GM23338 (cell line): ENCODE measurements at regions not wholly inside any gene's neighbourhood (a gene's known extent, or its start where the extent isn't known, plus 50 kb on each side); places are given as distances from the start of the nearest gene placed in this dataset.
A peak's percentile ranks its signal among the peaks of the same experiment; 100 is the strongest.

Experiments used
- ATAC-seq: fragments of 200-7000 bp; cut with Tn5 transposase; 3 replicates; pipeline ENCODE4 v1.9.1; 2020
- DNase-seq: peaks from one replicate; pipeline ENCODE4 v3.0.0-alpha.2; 2015; ENCODE audit warnings: low spot score
- H2AFZ ChIP-seq: fragments of 200-600 bp; sonication (generic); 2 replicates; pipeline ENCODE4 v1.8.0; 2016; ENCODE audit warnings: antibody characterized with exemption, mild to moderate bottlenecking, moderate library complexity
- H3F3A ChIP-seq: fragments of 200-600 bp; sonication (generic); replicated peaks from 2 replicates; pipeline ENCODE4 v1.8.0; 2017; ENCODE audit warnings: antibody characterized with exemption, mixed run types, low read depth
- H3K27ac ChIP-seq: fragments of 200-600 bp; sonication (generic); 2 replicates; pipeline ENCODE4 v1.6.1; 2016; ENCODE audit warnings: low read depth
- H3K27me3 ChIP-seq: fragments of 200-600 bp; sonication (generic); 2 replicates; pipeline ENCODE4 v1.8.0; 2016; ENCODE audit warnings: mild to moderate bottlenecking, mixed run types, moderate library complexity; ENCODE audit not compliant: insufficient read depth
- H3K36me3 ChIP-seq: fragments of 200-600 bp; sonication (generic); 2 replicates; pipeline ENCODE4 v1.8.0; 2016; ENCODE audit warnings: mild to moderate bottlenecking; ENCODE audit not compliant: insufficient read depth
- H3K4me1 ChIP-seq: fragments of 200-600 bp; sonication (generic); 2 replicates; pipeline ENCODE4 v1.8.0; 2016; ENCODE audit warnings: mild to moderate bottlenecking, moderate library complexity; ENCODE audit not compliant: insufficient read depth
- H3K4me2 ChIP-seq: fragments of 200-600 bp; sonication (generic); 2 replicates; pipeline ENCODE4 v1.7.1; 2017; ENCODE audit warnings: mixed run types
- H3K4me3 ChIP-seq: fragments of 200-600 bp; sonication (generic); 2 replicates; pipeline ENCODE4 v1.6.1; 2016; ENCODE audit warnings: mixed run types
- H3K79me2 ChIP-seq: fragments of 200-600 bp; sonication (generic); replicated peaks from 2 replicates; pipeline ENCODE4 v1.8.0; 2017; ENCODE audit warnings: mild to moderate bottlenecking; ENCODE audit not compliant: insufficient read depth
- H3K9me2 ChIP-seq: fragments of 200-600 bp; sonication (generic); 2 replicates; pipeline ENCODE4 v1.8.0; 2017; ENCODE audit not compliant: insufficient read depth
- H4K20me1 ChIP-seq: fragments of 200-600 bp; sonication (generic); replicated peaks from 2 replicates; pipeline ENCODE4 v1.8.0; 2017; ENCODE audit warnings: mild to moderate bottlenecking; ENCODE audit not compliant: insufficient read depth
- H3K27ac Mint-ChIP-seq: 2 replicates; pipeline ENCODE4 v1.8.0; 2020; ENCODE audit warnings: inconsistent platforms, mild to moderate bottlenecking, moderate library complexity, mixed read lengths
- H3K27me3 Mint-ChIP-seq: 3 replicates; pipeline ENCODE4 v1.8.0; 2022; ENCODE audit warnings: low read depth, mild to moderate bottlenecking, moderate library complexity, mixed read lengths, inconsistent platforms; ENCODE audit not compliant: insufficient read depth, poor library complexity
- H3K36me3 Mint-ChIP-seq: 3 replicates; pipeline ENCODE4 v1.8.0; 2021; ENCODE audit warnings: low read depth, mild to moderate bottlenecking, inconsistent platforms, moderate library complexity, mixed read lengths
- H3K4me1 Mint-ChIP-seq: 3 replicates; pipeline ENCODE4 v1.8.0; 2020; ENCODE audit warnings: mild to moderate bottlenecking, inconsistent platforms, mixed read lengths
- H3K4me3 Mint-ChIP-seq: 3 replicates; pipeline ENCODE4 v1.8.0; 2021; ENCODE audit warnings: moderate library complexity, mild to moderate bottlenecking, inconsistent platforms, mixed read lengths
- H3K9me3 Mint-ChIP-seq: 3 replicates; pipeline ENCODE4 v1.8.0; 2020; ENCODE audit warnings: moderate library complexity, mild to moderate bottlenecking, inconsistent platforms, mixed read lengths
- CREB1 ChIP-seq: fragments of 250-450 bp; sonication (Bioruptor Pico); IDR thresholded peaks from 2 replicates; pipeline ENCODE4 v1.5.0; 2020; ENCODE audit warnings: low read depth, mild to moderate bottlenecking, moderate library complexity
- EZH2phosphoT487 ChIP-seq: fragments of 200-600 bp; sonication (generic); IDR thresholded peaks from one replicate; pipeline ENCODE4 v1.8.1; 2018; ENCODE audit warnings: antibody characterized with exemption; ENCODE audit not compliant: unreplicated experiment
- NANOG ChIP-seq: IDR thresholded peaks from 2 replicates; pipeline ENCODE4 v1.6.1; 2016; ENCODE audit warnings: antibody characterized with exemption, borderline replicate concordance
- POLR2AphosphoS5 ChIP-seq: IDR thresholded peaks from 2 replicates; pipeline ENCODE4 v1.6.1; 2016; ENCODE audit warnings: antibody characterized with exemption, low read depth
- STAT1 ChIP-seq: IDR thresholded peaks from one replicate; pipeline ENCODE4 v1.6.1; 2016; ENCODE audit warnings: antibody characterized with exemption; ENCODE audit not compliant: unreplicated experiment
- ZNF331 ChIP-seq: fragments of 250-450 bp; sonication (Bioruptor Pico); IDR thresholded peaks from 2 replicates; pipeline ENCODE4 v1.5.0; 2020; ENCODE audit warnings: low read depth, mild to moderate bottlenecking, moderate library complexity
- ZNF462 ChIP-seq: fragments of 250-450 bp; sonication (Bioruptor Pico); IDR thresholded peaks from 2 replicates; pipeline ENCODE4 v1.5.0; 2020; ENCODE audit warnings: mild to moderate bottlenecking, moderate library complexity

- DNase-seq (no peak), ATAC-seq (no peak)
- no peaks in the 10 kb centered on the region for H3K79me2 ChIP-seq
- H3K4me3 ChIP-seq, result no peak overlapping the region
- no peaks in the 10 kb centered on the region for H4K20me1 ChIP-seq
- no peaks in the 10 kb centered on the region for H3K36me3 ChIP-seq
- 0 out of 2 replicates have a peak, but pooled peaks cover 6% of the 10 kb centered on the region for H3K4me1 ChIP-seq
- no peak overlapping the region for H3K27ac ChIP-seq
- H3K9me2 ChIP-seq, result no peaks in the 10 kb centered on the region
- H3K4me2 ChIP-seq, result no peak overlapping the region
- no peaks in the 10 kb centered on the region for H3K36me3 Mint-ChIP-seq
- H3F3A ChIP-seq, result no peaks in the 10 kb centered on the region
- no peak overlapping the region for H3K4me3 Mint-ChIP-seq
- no peak for TF ChIP-seq STAT1
- no peak for TF ChIP-seq ZNF331
- TF ChIP-seq EZH2phosphoT487, result no peak
- TF ChIP-seq ZNF462, result no peak
- no peak for TF ChIP-seq CREB1
- TF ChIP-seq POLR2AphosphoS5, result no peak
- no peak overlapping the region for H2AFZ ChIP-seq
- H3K27me3 ChIP-seq, result no peaks in the 10 kb centered on the region
- H3K27me3 Mint-ChIP-seq, result peaks cover 12% of the 10 kb centered on the region
- H3K27ac Mint-ChIP-seq, result no peak overlapping the region
- H3K9me3 Mint-ChIP-seq, result no peaks in the 10 kb centered on the region
- peaks cover 29% of the 10 kb centered on the region for H3K4me1 Mint-ChIP-seq
Observed at GRCh38 chr2:8570637-8571036, 111.2 kb upstream of the ID2 start.

GRCh38 chr2:8571301-8571791 is 110.5 kb upstream of the ID2 start:
- H3K4me3 Mint-ChIP-seq, result no peak overlapping the region
- 0 out of 2 replicates have a peak overlapping the region, but pooled peaks have one; percentile 67 for H3K27ac Mint-ChIP-seq
- TF ChIP-seq ZNF462 (no peak), NANOG (no peak)

More at GRCh38 chr2:8571301-8571791, 110.5 kb upstream of the ID2 start:
- Histone ChIP-seq H3K79me2 (no peaks in the 10 kb centered on the region), H3F3A (no peaks in the 10 kb centered on the region), H3K27me3 (no peaks in the 10 kb centered on the region), H3K4me3 (no peak overlapping the region), H3K36me3 (no peaks in the 10 kb centered on the region), H3K4me2 (no peak overlapping the region), H3K9me2 (no peaks in the 10 kb centered on the region), H4K20me1 (no peaks in the 10 kb centered on the region), H3K27ac (no peak overlapping the region), H3K4me1 (0 out of 2 replicates have a peak, but pooled peaks cover 6% of the 10 kb centered on the region), H2AFZ (no peak overlapping the region)
- Mint-ChIP-seq H3K4me1 (peaks cover 32% of the 10 kb centered on the region), H3K36me3 (no peaks in the 10 kb centered on the region), H3K9me3 (no peaks in the 10 kb centered on the region), H3K27me3 (peaks cover 15% of the 10 kb centered on the region)
- DNase-seq, result no peak
- no peak for ATAC-seq
